GM10248 (cell line): ENCODE measurements at regions not wholly inside any gene's neighbourhood (a gene's known extent, or its start where the extent isn't known, plus 50 kb on each side); places are given as distances from the start of the nearest gene placed in this dataset.

Experiments used
- CTCF ChIA-PET: fragments of 300-600 bp; sonication (Branson Sonifier 250); formaldehyde crosslinking; extraction: SDS; loops from one replicate; lab custom pipeline; 2021; ENCODE audit warnings: antibody characterized with exemption; lab: Yijun Ruan, JAX
- POLR2A ChIA-PET: fragments of 350-650 bp; sonication (Branson Sonifier 250); formaldehyde crosslinking; extraction: SDS; loops from one replicate; lab custom pipeline; 2020; ENCODE audit warnings: antibody characterized with exemption; lab: Yijun Ruan, JAX
- DNase-seq: peaks from one replicate; pipeline ENCODE4 v3.0.0; 2012; ENCODE audit errors: extremely low spot score
- TF ChIP-seq, protein P1 (sequence below): IDR thresholded peaks from 2 replicates; pipeline ENCODE4 v1.5.1; 2012; ENCODE audit warnings: mild to moderate bottlenecking, low read depth; ENCODE audit errors: extremely low read depth, missing control alignments, control extremely low read depth

DNA sequence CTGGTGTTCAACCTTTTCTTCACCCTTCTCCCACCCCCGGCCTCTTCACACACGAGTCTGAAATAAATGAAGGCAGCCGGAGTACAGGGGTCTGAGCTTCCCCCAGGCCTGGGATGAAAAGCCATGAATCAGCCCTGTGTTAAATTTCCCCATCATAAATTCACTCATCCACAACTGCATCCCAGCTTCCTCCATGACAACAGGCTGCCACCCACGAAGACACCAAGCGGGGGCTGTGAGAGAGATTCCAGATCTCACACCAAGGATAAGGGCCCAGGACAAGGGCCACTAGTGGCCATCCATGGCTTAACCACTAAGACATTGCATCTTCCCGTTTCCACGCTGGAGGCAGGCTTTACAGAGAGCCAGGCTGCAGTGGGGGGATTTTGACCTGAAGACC lies 93.9 kb upstream of the NCOR2 start:
- CTCF ChIA-PET = interaction anchor here (1.0 to 2.2 kb wide), 2 partner anchors 11 to 19 kb away, joined by 3 to 12 read pairs; no protein-coding TSS in a partner anchor
- DNase-seq = no peak
- POLR2A ChIA-PET = no interaction called here
- TF ChIP-seq, protein P1, sequence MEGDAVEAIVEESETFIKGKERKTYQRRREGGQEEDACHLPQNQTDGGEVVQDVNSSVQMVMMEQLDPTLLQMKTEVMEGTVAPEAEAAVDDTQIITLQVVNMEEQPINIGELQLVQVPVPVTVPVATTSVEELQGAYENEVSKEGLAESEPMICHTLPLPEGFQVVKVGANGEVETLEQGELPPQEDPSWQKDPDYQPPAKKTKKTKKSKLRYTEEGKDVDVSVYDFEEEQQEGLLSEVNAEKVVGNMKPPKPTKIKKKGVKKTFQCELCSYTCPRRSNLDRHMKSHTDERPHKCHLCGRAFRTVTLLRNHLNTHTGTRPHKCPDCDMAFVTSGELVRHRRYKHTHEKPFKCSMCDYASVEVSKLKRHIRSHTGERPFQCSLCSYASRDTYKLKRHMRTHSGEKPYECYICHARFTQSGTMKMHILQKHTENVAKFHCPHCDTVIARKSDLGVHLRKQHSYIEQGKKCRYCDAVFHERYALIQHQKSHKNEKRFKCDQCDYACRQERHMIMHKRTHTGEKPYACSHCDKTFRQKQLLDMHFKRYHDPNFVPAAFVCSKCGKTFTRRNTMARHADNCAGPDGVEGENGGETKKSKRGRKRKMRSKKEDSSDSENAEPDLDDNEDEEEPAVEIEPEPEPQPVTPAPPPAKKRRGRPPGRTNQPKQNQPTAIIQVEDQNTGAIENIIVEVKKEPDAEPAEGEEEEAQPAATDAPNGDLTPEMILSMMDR = no peak

- DNase-seq = no peak
- POLR2A ChIA-PET = no interaction called here
- CTCF ChIA-PET = no interaction called here
- TF ChIP-seq, protein P1 = no peak
Measured at GRCh38 chr12:124660851-124661250, 93.4 kb upstream of the NCOR2 start.

- TF ChIP-seq, protein P1 = no peak
- DNase-seq = no peak
- ChIA-PET CTCF (no interaction called here), POLR2A (no interaction called here)
Measured at GRCh38 chr12:124658806-124659402, 91.5 kb upstream of the NCOR2 start.

DNA sequence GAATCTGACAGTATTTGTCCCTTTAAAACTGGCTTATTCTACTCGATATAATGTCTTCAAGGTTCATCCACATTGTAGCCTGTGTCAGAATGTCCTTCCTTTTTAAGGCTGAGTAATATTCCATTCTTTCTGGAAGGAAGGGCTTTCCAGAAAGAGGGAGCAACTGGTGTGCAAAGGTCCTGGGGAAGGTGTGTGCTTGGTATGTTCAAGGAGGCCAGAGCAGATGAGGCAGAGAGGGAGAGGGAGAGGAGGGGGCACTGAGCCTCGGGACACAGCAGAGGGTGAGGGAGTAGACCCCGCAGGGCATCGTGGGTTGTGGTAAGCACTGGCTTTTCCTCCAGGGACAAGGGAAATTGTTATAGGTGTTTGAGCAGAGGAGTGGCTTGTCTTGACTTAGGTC lies 90.9 kb upstream of the NCOR2 start:
- DNase-seq = no peak
- ChIA-PET POLR2A (no interaction called here), CTCF (no interaction called here)
- TF ChIP-seq, protein P1 = no peak

- CTCF ChIA-PET = interaction anchor here (1.0 to 1.1 kb wide), 2 partner anchors 18 to 310 kb away, joined by 3 read pairs; no protein-coding TSS in a partner anchor
- no peak for DNase-seq
- TF ChIP-seq, protein P1 = no peak
- POLR2A ChIA-PET = no interaction called here
Measured at GRCh38 chr12:124656947-124657434, 89.6 kb upstream of the NCOR2 start.

DNA sequence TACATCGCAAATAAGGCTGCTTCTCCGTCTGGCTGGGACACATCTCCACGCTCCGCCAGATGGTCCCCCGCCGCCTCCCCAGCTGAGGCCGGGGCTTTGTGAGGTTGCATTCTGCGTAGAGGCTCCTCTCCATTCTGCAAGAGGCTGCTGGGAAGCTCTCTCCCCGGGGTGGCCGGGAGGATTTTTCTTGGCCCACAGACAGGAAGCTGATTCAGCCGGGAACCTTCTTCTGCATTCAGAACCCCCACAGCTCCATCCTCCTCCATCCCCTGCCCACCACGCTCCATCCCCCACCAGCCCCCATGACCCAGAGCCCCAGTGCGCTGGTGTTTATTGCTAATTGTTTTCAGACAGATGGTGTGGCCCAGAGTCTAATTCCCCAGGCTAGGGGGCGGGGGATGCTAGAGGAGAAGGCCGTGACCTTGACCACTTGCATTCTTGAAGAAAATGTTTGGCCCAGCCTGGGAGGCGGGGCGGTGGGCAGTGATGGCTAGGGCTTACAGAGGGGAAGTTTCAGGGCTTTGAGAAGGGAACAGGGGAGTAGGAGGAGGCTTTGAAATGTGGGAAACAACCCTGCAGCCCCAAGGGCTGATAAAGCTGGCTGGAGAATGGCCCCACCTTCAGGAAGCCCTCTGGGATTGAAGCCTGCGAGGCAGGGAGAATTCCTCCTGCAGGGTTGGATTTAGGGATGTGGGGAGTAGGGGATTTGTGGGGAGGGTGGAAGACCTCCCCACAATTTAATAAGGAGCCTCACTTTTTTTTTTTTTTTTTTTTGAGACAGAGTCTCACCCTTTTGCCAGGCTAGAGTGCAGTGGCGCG lies 88.5 kb upstream of the NCOR2 start:
- TF ChIP-seq, protein P1 = no peak
- POLR2A ChIA-PET = no interaction called here
- CTCF ChIA-PET = interaction anchor here (1.1 to 1.5 kb wide), 2 partner anchors 10 to 17 kb away, joined by 3 read pairs; no protein-coding TSS in a partner anchor
- DNase-seq = no peak
